ENCODE measurements at regions not wholly inside any gene's neighbourhood (a gene's known extent, or its start where the extent isn't known, plus 50 kb on each side); places are given as distances from the start of the nearest gene placed in this dataset.
A peak's percentile ranks its signal among the peaks of the same experiment; 100 is the strongest.

GRCh38 chr6:142692942-142693341 is 252.0 kb downstream of the HIVEP2 start:
- TF ChIP-seq CTCF (IDR thresholded peaks at IDR 0.05) (peak; percentile 66 to 97 (median 86)), POLR2A (IDR thresholded peaks at IDR 0.05) (no peak)

All from thyroid gland (tissue), 4 donors.